H7 (cell line): ENCODE measurements at regions not wholly inside any gene's neighbourhood (a gene's known extent, or its start where the extent isn't known, plus 50 kb on each side); places are given as distances from the start of the nearest gene placed in this dataset.
"Not testable (repeated sequence)": the region's sequence is repeated elsewhere in the genome, so short reads cannot be mapped to it uniquely, and the experiment has no call there.

ENCODE experiments used
- DNase-seq: peaks from one replicate; pipeline ENCODE4 v3.0.0; 2012
- H3K27me3 ChIP-seq: 2 replicates; pipeline ENCODE4 v1.6.0; 2011; ENCODE audit warnings: mild to moderate bottlenecking, low read length; ENCODE audit not compliant: control insufficient read depth, insufficient read depth
- H3K36me3 ChIP-seq: replicated peaks from 2 replicates; pipeline ENCODE4 v1.5.1; 2011; ENCODE audit warnings: low read length; ENCODE audit not compliant: control insufficient read depth, insufficient read depth
- H3K4me3 ChIP-seq: 2 replicates; pipeline ENCODE4 v1.5.1; 2011; ENCODE audit warnings: low read depth, mild to moderate bottlenecking, control low read depth, low read length, moderate library complexity; ENCODE audit not compliant: insufficient read depth

DNA sequence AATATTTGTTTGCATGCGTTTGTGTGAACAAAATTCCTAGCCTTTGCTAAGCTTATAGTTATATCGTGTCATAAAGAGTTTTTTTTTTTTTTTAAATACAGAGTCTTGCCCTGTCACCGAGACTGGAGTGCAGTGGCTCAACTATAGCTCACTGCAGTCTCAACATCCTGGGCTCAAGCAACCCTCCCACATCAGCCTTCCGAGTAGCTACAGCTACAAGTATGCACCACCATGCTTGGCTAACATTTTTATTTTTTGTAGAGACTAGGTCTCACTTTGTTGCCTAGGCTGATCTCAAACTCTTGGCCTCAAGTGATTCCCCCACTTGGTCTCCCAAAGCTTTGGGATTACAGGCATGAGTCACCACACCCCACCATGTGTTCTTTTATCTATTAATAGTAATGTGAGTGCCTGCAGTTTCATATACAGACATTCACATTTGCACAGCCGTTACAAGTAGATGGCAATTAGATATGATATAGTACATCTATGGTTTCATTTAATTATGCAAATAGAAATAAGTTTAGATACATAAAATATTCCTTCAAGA, 848.6 kb downstream of the PDCD6IP start:
- no peak overlapping the region for H3K4me3 ChIP-seq
- no peaks in the 10 kb centered on the region for H3K27me3 ChIP-seq
- DNase-seq = no peak
- H3K36me3 ChIP-seq = no peaks in the 10 kb centered on the region

DNA sequence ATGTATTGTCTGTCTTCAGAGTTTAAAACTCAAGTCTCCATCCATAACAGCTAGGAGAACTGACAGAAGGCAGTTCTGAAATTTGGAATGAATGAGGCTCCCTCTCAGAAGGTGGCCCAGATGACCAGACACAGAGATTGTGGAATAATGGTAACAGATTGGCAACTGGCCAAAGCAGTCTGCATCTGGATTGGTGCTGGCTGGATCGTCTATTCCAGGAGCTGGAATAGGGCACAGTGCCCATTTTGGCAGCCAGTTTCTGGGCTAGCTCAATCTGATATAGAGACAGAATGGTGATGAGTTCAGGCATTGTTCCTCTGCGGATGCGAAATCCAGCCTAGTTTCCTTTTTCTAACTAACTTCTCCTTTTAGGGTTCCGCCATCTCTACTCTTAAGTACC, 851.7 kb downstream of the PDCD6IP start:
- DNase-seq = no peak
- Histone ChIP-seq H3K36me3 (no peaks in the 10 kb centered on the region), H3K27me3 (no peaks in the 10 kb centered on the region), H3K4me3 (no peak overlapping the region)

DNA sequence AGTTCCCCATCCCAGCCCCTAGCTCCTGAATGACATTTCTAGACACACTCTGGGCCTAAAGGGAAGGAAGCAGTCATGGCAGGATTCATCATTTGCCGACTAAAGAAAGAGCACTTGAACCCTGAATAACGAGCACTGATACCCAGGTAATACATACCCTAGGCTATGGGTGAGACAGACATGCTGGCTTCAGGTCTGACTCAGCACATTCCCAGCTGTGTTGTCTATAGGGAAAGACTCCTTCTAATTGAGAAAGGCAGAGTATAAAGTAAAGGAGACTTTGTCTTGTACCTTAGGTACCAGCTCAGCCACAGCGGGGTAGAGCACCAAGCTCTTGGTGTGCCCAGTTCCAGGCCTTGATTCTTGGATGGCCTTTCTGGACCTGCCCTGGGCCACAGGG, 870.5 kb downstream of the PDCD6IP start:
- H3K4me3 ChIP-seq = no peak overlapping the region
- no peak for DNase-seq
- no peaks in the 10 kb centered on the region for H3K36me3 ChIP-seq
- no peaks in the 10 kb centered on the region for H3K27me3 ChIP-seq

DNA sequence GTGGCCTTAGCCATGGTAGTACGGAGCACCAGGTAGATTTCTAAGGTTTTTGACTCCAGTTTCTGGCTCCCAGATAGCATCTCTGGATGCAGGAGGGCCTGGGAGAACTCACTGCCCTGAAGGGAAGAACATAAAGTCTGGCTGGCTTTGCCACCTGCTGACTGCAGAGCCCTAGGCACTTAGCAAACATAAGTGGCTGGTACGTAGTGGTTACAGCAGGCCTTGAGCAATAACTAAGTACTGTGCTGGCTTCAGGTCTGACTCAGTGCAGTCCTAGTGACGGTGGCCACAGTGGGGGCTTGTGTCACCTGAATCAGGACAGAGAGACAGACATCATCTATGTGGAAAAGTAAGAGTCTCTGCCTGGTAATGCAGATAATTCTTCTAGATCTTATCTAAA, 871.1 kb downstream of the PDCD6IP start:
- H3K36me3 ChIP-seq = no peaks in the 10 kb centered on the region
- no peak for DNase-seq
- H3K27me3 ChIP-seq = no peaks in the 10 kb centered on the region
- H3K4me3 ChIP-seq = no peak overlapping the region

DNA sequence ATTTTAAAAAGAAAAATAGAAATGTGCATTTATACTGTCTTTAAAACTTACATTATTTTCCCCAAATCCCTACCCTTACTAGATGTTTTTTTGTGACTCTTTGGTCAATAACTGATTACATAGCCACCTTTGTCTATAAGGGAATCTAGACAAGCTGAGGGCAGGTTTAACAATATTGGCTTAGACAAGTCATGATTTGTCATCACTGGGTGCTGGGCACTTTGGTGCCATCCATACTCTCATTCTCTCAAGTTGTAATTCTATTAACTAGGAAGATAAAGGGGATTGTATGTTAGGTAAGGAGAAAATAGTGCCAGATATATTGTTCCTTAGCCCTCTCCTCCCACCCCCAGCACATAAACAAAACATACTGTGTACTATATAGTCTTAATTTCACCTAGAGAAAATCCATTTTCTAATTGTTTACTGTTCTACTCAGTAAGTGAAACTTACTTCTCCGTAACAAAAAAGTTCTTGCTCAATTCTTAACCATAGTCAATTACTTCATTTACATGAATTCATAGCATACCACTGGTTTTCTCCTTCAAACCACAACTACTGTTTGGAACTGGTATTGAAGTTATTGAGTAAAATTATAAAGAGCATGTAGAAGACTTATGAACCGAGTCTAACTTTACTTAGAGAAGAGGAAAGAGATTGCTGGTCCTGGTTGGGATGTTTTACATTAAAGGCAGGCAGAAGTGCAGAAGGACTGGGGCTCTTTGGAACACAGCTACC, 877.1 kb downstream of the PDCD6IP start:
- Histone ChIP-seq H3K36me3 (no peaks in the 10 kb centered on the region), H3K4me3 (no peak overlapping the region), H3K27me3 (no peaks in the 10 kb centered on the region)
- no peak for DNase-seq

DNA sequence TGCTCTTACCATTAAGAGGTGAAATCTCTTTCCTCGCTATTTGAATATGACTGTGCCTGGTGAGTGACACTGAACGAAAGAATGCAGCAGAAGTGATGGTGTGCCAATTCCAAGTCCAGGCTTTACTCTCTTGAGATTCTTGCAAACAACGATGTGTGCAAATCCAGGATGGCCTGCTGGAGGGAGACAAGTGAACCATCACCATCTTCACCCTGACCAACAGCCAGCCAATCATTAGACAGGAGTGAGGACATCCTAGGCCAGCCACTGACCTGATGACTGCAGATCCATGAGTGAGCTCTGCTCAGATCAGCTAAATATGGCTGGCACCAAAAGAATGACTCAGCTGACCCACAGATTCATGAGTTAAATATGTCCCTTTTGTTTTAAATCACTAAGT, 878.0 kb downstream of the PDCD6IP start:
- Histone ChIP-seq H3K27me3 (no peaks in the 10 kb centered on the region), H3K4me3 (no peak overlapping the region), H3K36me3 (no peaks in the 10 kb centered on the region)
- no peak for DNase-seq

DNA sequence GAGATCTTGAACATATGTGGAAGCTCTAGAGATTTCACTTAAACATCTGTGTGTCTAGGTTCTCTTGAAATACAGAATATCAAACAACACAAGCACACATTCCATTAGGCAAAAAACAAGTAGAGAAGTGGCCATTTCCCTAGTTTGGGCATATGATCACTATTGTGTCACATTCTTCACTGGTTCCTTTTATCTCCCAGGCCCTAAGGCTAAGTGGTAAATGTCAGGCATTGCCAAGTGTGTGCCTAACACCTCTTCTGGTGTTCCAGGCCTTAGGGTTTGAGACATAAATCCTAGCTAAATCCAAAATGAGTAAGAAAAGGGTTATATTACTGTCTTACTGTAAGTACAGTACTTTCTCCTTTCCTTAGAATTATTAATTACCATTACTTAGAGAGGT, 880.1 kb downstream of the PDCD6IP start:
- H3K36me3 ChIP-seq = no peaks in the 10 kb centered on the region
- no peak for DNase-seq

DNA sequence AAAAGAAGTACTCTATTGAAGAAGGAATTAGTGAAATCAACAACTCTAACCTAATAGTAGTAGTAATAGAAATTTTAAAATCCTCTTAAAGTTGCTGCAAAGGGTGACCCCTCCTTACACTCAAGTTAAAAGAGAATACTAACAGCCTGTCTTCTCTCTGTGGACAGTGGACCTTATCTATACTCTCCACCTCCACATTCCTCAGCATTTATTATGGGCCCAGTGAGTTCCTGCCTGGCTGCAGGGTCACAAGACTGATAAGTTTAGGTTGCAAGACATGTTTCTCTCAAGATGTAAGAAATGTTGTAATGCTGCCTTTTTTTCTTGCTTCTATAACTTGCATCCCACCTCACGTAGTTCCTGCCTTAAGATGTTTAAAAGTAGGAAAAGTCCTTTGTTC, 880.6 kb downstream of the PDCD6IP start:
- H3K36me3 ChIP-seq, H3K4me3 ChIP-seq, DNase-seq, H3K27me3 ChIP-seq: not testable (repeated sequence)

More for the DNA sequence above, 880.1 kb downstream of the PDCD6IP start:
- Histone ChIP-seq H3K4me3 (no peak overlapping the region), H3K27me3 (no peaks in the 10 kb centered on the region)

DNA sequence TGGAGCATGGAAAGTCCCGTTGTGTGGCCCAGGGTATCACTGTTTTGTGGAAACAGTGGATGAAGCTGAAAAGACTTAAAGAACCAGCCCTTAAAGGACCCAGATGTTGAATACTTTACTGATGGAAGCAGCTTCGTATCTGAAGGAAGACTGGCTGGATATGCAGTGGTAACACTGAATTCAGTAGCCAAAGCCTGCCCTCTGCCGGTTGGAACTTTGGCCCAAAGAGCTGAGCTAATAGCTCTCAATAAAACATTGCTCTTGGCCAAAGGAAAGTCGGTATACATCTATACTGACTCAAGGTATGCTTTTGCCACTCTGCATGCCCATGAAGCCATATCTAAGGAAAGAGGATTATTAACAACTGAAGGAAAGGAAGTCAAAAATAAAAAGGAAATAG, 885.4 kb downstream of the PDCD6IP start:
- H3K27me3 ChIP-seq = no peaks in the 10 kb centered on the region
- H3K4me3 ChIP-seq = no peak overlapping the region
- no peak for DNase-seq
- no peaks in the 10 kb centered on the region for H3K36me3 ChIP-seq

DNA sequence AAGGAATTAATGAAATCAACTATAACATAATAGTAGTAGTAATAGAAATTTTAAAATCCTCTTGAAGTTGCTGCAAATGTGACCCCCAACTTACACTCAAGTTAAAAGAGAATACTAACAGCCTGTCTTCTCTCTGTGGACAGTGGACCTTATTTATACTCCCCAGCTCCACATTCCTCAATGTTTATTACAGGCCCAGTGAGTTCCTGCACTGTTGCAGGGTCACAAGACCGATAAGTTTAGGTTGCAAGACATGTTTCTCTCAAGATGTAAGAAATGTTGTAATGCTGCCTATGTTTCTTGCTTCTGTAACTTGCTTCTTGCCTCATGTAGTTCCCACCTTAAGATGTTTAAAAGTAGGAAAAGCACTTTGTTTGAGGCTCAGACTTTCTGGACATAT, 888.1 kb downstream of the PDCD6IP start:
- no peak overlapping the region for H3K4me3 ChIP-seq
- no peaks in the 10 kb centered on the region for H3K36me3 ChIP-seq
- no peaks in the 10 kb centered on the region for H3K27me3 ChIP-seq
- no peak for DNase-seq

DNA sequence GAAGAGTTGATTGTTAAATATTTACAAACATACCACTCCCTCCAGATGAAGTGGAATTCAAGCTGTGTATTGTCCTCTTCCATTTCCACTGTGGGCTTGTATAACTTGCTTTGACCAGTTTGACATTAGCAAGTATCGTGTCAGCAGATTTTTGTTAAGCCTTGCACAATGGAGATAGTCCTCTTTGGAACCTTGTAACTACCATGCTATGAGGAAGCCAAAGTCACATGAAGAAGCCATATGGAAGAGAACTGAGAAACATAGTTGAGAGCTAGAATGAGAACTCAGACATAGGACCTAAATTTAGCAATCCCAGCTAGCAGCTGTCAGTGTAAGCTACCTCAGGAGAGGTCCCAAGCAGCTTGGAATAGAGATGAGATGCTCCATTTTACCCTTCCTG, 889.2 kb downstream of the PDCD6IP start:
- DNase-seq = no peak
- Histone ChIP-seq H3K27me3 (no peaks in the 10 kb centered on the region), H3K36me3 (no peaks in the 10 kb centered on the region), H3K4me3 (no peak overlapping the region)

DNA sequence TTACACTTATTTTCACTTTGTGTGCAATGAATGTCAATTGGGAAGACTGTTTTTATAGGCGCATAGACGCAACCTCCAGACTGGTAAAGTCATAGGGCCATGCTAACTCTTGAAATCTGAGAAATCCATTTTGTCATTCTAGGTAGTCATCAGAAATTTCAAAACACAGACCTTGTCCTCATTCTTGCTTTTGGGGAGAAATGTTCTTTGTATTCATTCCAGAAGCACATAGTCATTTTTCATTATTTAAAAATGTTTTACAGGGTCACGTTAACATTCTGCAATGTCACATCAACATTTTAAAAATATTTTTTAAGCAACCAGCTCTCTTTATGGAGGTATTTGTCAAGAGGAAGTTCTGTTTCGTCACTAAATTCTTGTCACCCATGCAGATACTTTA, 898.4 kb downstream of the PDCD6IP start:
- Histone ChIP-seq H3K36me3 (no peaks in the 10 kb centered on the region), H3K27me3 (no peaks in the 10 kb centered on the region), H3K4me3 (no peak overlapping the region)
- no peak for DNase-seq

DNA sequence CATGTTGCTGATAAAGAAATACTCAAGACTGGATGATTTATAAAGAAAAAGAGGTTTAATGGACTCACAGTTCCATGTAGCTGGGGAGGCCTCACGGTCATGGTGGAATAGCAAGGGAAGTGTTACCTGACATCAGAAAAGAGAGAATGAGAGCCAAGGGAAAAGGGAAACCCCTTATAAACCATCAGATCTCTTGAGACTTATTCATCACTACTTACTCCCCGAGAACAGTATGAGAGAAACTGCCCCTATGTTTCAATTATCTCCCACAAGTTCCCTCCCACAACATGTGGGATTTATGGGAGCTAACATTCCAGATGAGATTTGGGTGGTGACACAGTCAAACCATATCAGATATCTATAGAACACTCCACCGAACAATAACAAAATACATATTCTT, 904.6 kb downstream of the PDCD6IP start:
- no peaks in the 10 kb centered on the region for H3K36me3 ChIP-seq
- no peaks in the 10 kb centered on the region for H3K27me3 ChIP-seq
- no peak for DNase-seq
- H3K4me3 ChIP-seq = no peak overlapping the region

DNA sequence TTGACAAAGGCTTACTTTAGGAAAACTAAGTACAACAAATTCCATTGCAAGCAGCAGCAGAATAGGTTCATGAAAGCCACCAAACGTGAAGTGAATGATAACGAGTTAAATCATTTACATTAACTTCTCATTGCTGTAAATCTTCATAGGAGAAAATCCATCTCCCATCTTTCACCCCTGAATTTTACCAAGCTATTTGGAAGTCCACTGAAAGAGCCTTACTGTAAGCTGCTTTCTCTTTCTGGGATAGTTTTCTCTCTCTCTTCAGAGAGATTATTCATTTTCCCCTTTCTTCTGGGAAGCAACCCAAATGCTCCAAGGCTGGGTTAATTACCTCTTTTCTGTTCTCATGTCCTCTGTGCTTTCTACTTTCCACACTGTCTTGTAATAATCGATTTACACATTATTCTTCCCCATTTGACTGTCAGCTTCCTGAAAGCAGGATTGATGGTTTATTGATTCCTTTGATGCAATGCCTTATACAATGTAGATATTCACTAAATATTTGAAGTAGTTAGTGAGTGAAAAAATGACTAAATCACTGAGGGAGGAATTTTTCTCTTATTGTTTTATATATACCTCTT, 914.3 kb upstream of the ARPP21 start:
- DNase-seq = no peak
- H3K4me3 ChIP-seq = no peak overlapping the region

DNA sequence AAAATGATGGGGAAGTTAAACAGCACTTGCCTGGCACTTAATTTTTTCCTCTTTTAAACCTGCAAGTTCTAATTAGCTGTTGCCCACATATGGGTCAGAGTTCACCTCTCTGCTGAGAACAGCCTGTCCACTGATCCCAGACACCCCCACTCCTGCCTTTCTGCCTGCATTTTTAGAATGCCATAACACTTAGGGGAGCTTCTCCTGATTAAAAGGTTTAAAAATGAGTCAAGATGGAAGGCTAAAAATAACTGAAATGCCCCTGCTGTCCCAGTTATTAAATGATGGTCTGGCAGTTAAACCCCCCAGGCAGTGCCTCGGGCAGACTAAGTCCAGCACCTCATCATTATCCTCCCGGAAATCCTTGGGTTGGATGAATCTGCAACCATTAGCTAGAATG, 913.6 kb upstream of the ARPP21 start:
- DNase-seq = no peak
- no peaks in the 10 kb centered on the region for H3K27me3 ChIP-seq
- H3K36me3 ChIP-seq = no peaks in the 10 kb centered on the region
- H3K4me3 ChIP-seq = no peak overlapping the region

More for the DNA sequence above, 914.3 kb upstream of the ARPP21 start:
- H3K36me3 ChIP-seq = no peaks in the 10 kb centered on the region
- H3K27me3 ChIP-seq = no peaks in the 10 kb centered on the region
